ENCODE measurements at regions not wholly inside any gene's neighbourhood (a gene's known extent, or its start where the extent isn't known, plus 50 kb on each side); places are given as distances from the start of the nearest gene placed in this dataset.

- TF ChIP-seq, protein P1, sequence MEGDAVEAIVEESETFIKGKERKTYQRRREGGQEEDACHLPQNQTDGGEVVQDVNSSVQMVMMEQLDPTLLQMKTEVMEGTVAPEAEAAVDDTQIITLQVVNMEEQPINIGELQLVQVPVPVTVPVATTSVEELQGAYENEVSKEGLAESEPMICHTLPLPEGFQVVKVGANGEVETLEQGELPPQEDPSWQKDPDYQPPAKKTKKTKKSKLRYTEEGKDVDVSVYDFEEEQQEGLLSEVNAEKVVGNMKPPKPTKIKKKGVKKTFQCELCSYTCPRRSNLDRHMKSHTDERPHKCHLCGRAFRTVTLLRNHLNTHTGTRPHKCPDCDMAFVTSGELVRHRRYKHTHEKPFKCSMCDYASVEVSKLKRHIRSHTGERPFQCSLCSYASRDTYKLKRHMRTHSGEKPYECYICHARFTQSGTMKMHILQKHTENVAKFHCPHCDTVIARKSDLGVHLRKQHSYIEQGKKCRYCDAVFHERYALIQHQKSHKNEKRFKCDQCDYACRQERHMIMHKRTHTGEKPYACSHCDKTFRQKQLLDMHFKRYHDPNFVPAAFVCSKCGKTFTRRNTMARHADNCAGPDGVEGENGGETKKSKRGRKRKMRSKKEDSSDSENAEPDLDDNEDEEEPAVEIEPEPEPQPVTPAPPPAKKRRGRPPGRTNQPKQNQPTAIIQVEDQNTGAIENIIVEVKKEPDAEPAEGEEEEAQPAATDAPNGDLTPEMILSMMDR (optimal IDR thresholded peaks at IDR 0.05 in 1 of 3, IDR thresholded peaks at IDR 0.05 in 1 of 3, conservative IDR thresholded peaks at IDR 0.05 in 1 of 3; ENCODE audit: extremely low read depth in 1 of 3, insufficient read depth in 2 of 3, low read length in 3 of 3) = no peak
- TF ChIP-seq EZH2 (IDR thresholded peaks at IDR 0.05; ENCODE audit: low read length) = no peak
Measured at GRCh38 chr2:45312275-45312674, 298.8 kb downstream of the SRBD1 start.

All from keratinocyte (primary cell).